CD4-positive, alpha-beta T cell treated with Interferon alpha-2 for 1 hour (primary cell): ENCODE measurements at regions not wholly inside any gene's neighbourhood (a gene's known extent, or its start where the extent isn't known, plus 50 kb on each side); places are given as distances from the start of the nearest gene placed in this dataset.
"Not testable (repeated sequence)": the region's sequence is repeated elsewhere in the genome, so short reads cannot be mapped to it uniquely, and the experiment has no call there.

Experiments used
- DNase-seq, 2 donors: peaks; one replicate each; pipeline ENCODE4 v3.0.0-alpha.2; 2020 to 2022

- DNase-seq, result not testable (repeated sequence)
These were observed 5382.7 kb upstream of the TPTE start for GRCh38 chr21:5138687-5139086.

- DNase-seq, result not testable (repeated sequence)
These were observed 5381.9 kb upstream of the TPTE start for GRCh38 chr21:5139528-5139927.

- DNase-seq, result not testable (repeated sequence)
These were observed 5378.4 kb upstream of the TPTE start for GRCh38 chr21:5143011-5143410.

DNA sequence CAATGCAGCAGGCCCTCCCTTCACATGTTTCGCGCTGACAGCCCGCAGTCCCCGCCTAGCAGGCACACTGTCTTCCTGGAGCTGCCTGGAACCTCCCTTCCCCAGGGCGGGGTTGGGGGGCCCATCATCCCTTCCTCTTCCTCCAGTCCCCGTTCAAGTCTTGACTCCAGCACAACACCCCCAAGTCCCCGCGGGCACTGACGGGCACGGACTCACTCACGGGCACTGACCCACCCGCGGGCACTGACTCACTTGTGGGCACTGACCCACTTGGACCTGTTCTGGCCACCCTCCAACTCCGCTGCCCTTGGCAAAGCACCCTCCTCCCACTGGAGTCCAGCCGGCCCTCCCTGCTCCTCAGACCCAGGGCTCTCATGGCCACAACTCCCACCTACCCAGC, 5376.7 kb upstream of the TPTE start:
- not testable (repeated sequence) for DNase-seq

- peak; percentile 3 to 10 for DNase-seq
These were observed 5373.7 kb upstream of the TPTE start for GRCh38 chr21:5147685-5148084.

DNA sequence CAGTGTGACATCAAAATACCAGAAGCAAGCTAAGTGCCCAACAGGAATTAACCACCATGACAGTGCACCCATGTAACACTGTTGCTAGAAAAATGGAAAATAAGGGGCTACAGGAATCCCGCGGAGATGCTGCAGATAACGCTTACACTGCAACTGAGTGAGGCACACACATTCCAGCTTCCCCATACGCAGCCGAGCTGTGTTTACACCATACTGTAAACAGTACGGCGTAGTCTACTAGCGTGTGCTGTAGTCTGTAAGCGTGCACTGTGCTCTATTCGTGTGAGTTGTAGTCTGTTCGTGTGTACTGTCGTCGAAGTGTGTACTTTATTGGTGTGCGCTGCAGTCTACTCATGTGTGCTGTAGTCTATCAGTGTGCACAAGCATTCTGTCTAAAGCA, 5372.2 kb upstream of the TPTE start:
- DNase-seq, result not testable (repeated sequence)

DNA sequence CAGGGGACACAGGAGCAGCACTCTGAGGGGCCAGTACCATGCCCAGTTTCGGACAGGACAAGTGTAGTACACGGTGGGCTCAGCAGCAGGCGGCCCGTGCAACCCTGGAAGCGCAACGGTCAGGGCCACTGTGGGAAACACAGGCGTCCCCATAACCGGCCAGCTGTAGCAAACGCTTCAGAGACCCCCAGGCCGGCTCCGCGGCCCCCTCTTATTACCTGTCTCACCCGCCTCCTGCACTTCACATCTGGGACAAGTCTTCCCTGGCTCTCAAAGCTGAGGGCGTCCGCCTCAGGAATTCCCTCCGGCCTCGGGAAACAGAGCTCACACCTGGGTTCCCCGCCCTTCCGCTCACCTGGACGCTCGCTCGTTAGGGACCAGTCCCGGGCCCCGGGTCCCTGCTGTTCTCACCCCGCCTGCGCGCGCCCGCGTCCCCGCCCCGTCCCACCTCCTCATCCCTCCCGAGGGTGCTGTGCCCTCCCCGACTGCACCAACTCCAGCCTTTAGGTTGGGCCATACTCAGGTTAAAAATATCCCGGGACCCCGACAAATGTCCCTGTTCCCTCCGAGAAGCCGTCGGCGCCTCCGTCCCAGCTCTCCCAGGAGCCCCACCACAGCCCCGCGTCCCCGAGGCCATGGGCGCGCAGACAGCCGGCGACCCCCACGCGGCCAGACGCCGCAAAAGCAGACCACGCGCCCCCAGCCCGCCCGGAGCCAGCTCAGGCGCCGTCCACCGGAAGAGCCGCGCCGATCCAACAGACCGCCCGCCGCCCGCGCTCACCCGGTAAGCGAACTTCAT, 5367.3 kb upstream of the TPTE start:
- not testable (repeated sequence) for DNase-seq

GRCh38 chr21:5154641-5154982, 5366.8 kb upstream of the TPTE start:
- DNase-seq, result peak; percentile 89 to 95

- DNase-seq, result not testable (repeated sequence)
These were observed 5358.4 kb upstream of the TPTE start for GRCh38 chr21:5162693-5163574.

- not testable (repeated sequence) for DNase-seq
These were observed 5355.6 kb upstream of the TPTE start for GRCh38 chr21:5165829-5166228.
